D721Med (cell line): ENCODE measurements at regions not wholly inside any gene's neighbourhood (a gene's known extent, or its start where the extent isn't known, plus 50 kb on each side); places are given as distances from the start of the nearest gene placed in this dataset.

Source experiments
- DNase-seq: peaks from one replicate; pipeline ENCODE4 v3.0.0; 2011; ENCODE audit warnings: low spot score; ENCODE audit not compliant: insufficient read length
- FAIRE-seq: peaks from 2 replicates; lab custom pipeline; 2011; peaks lifted over from hg19 to GRCh38; lab: Jason Lieb, UNC
- TF ChIP-seq, protein P1 (sequence below): IDR thresholded peaks from 2 replicates; pipeline ENCODE4 v1.5.1; 2012; ENCODE audit warnings: mild to moderate bottlenecking, control low read depth; ENCODE audit not compliant: insufficient read depth; ENCODE audit errors: missing control alignments

DNA sequence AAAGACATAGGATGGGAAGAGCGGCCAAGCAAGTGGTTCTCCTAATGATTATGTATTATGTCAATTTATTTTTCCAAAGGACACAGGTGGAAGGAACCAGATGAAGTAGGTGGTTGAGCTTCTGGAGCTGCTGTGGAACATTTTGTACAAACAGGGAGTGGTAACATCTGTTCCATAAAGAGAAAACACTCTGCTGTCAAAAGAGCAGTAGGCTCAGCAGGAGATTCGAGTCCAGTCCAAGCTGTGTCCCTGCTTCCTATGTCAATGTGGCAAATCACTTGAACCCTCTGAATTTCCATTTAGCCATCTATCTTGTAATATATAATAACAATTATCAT, 448.0 kb upstream of the ANKRD30A start:
- TF ChIP-seq, protein P1, sequence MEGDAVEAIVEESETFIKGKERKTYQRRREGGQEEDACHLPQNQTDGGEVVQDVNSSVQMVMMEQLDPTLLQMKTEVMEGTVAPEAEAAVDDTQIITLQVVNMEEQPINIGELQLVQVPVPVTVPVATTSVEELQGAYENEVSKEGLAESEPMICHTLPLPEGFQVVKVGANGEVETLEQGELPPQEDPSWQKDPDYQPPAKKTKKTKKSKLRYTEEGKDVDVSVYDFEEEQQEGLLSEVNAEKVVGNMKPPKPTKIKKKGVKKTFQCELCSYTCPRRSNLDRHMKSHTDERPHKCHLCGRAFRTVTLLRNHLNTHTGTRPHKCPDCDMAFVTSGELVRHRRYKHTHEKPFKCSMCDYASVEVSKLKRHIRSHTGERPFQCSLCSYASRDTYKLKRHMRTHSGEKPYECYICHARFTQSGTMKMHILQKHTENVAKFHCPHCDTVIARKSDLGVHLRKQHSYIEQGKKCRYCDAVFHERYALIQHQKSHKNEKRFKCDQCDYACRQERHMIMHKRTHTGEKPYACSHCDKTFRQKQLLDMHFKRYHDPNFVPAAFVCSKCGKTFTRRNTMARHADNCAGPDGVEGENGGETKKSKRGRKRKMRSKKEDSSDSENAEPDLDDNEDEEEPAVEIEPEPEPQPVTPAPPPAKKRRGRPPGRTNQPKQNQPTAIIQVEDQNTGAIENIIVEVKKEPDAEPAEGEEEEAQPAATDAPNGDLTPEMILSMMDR: no peak
- no peak for FAIRE-seq
- no peak for DNase-seq

DNA sequence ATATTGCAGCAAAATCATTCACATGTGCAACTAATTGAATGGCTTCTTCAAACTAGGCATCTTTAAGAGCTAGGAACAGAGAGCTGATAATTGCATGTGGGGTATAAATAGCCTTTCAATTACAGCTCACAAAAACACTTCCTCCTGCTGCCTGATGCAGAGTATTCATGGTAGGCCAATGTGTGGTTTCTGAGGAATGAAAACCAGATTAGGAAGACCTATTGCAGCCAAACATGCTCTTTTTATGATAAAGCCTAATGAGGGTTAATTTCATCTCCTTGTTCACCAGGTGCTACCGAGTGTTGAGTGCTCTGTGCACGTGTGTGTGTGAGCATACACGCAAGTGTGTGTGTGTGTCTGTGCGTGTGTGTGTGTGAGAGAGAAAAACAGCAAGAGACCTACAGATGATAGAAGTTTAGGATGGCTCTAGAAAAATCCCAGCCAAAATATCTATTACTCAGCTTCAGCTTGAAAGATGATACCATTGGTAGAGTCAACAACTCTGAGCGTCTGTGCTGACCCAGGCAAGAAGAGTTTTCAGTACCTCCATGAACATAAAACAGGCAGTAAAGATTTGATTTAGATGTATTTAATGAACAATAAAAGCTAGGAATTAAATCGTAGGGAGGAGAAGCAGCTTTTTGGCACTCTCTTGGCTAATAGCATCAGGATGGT, 448.5 kb upstream of the ANKRD30A start:
- DNase-seq (no peak), FAIRE-seq (no peak)
- TF ChIP-seq, protein P1: no peak

DNA sequence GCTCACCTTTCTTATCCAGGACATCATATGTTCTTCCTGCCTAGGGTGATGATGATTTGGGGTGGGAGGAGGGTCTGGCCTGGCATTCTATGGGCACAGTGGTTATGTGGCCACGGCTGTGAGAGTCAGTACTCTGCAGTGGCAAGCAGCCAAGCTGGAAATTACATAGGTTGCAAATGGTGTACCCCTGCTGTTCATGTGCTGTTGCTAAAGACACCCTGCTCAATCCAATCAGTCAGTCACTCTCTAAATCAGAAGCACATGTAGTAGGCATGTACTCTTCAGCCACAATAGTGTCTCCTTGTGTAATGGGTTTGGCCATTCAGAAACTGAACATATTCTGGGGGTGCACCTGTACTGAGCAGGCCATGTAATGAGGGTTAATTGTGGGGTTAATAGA, 449.1 kb upstream of the ANKRD30A start:
- DNase-seq (no peak), FAIRE-seq (no peak)
- TF ChIP-seq, protein P1: no peak

DNA sequence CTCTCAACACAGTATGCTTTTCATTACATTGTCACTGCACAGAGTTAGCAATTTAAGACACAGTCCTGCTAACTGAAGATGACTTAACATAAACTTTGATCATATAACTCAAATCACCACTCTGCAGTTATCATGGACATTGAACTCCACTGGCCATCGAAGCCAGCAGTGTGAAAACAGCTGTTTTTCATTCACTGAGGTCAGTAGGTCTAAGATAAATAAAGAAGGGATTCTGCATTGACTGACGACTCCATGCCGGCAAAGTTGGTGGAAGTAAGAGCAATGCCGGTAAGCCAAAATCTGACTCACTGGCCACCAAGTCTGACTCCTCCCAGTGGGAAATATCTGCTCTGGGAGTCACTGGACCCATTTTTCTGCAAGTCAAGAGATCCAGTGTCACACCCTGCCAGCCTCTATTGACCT, 449.9 kb upstream of the ANKRD30A start:
- FAIRE-seq (no peak), DNase-seq (no peak)
- TF ChIP-seq, protein P1: no peak

DNA sequence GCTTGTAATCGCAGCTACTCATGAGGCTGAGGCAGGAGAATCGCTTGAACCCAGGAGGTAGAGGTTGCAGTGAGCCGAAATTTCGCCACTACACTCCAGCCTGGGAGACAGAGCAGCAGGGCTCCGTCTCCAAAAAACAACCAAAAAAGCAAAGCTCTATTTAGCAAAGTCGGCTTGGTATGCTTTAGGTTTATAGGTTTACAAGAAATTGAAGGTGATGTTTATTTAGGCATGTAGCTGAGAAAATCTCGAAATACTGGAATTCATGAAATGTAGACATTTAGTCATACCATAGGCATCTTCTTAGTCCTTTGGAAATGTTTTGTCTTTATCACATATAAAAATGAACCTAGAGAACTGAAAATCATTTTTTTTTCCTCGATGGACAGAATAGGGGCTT, 453.8 kb upstream of the ANKRD30A start:
- DNase-seq: no peak
- TF ChIP-seq, protein P1: no peak
- no peak for FAIRE-seq

DNA sequence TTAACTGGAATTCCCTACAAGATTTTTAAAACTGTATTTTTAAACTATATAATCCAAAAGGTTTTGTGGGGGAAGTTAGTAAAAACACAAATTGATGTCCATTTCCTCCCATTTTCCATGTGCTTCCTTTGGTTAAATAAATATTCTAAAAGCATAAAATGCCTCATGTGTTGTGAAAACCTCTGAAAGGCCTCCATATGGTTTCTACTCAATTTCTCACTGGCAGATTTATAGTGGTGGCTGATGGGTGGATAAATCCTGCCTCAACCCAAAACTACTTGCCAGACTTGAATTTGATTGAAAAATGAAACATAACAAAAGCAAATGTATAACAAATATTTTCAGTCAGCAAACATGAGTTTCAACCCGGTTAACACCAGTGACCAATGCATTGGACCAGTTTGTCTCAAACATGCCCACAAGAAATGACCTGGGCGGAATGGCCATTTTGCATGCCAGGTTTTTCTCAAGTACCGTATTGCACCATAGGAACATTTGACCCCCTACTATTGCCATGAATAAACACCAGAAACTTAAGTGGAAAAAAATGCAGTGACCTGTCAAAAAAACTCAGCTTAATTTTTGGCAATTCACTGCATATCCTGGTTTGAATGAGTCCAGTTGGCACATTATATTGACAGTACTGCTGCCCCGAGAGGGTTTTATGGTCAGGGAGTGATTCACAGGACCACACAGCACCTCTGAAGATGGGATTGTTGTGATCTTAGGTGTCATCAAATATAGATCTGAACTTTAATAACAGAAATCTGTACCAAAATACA, 454.6 kb upstream of the ANKRD30A start:
- FAIRE-seq (no peak), DNase-seq (no peak)
- TF ChIP-seq, protein P1: no peak
